ENCODE measurements at regions not wholly inside any gene's neighbourhood (a gene's known extent, or its start where the extent isn't known, plus 50 kb on each side); places are given as distances from the start of the nearest gene placed in this dataset.

DNA sequence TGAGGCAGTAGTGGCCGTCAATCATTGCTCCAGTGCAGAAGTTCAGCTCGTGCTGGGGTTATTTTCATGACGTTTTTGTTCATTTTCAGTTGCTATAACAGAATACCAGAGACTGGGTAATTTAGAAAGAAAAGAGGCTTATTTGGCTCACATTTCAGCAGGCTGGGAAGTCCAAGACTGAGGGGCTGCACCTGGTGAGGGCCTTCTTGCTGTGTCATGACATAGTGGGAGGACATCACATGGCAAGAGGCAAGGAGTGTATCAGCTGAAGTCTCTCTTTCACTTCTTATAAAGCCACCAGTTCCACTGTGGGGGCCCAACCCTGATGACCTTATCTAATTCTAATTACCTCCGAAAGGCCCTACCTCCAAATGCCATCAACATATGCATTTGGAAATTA is 58.0 kb upstream of the DPP10 start:
- no peaks in the 10 kb centered on the region for H3K36me3 Mint-ChIP-seq (ENCODE audit: unreplicated experiment)
- no peak overlapping the region for H3K27ac Mint-ChIP-seq (ENCODE audit: unreplicated experiment)
- no peak for DNase-seq
- H3K9me3 Mint-ChIP-seq (ENCODE audit: unreplicated experiment) = no peaks in the 10 kb centered on the region
- H3K4me1 Mint-ChIP-seq (ENCODE audit: low read depth, unreplicated experiment) = no peaks in the 10 kb centered on the region
- TF ChIP-seq, protein P1, sequence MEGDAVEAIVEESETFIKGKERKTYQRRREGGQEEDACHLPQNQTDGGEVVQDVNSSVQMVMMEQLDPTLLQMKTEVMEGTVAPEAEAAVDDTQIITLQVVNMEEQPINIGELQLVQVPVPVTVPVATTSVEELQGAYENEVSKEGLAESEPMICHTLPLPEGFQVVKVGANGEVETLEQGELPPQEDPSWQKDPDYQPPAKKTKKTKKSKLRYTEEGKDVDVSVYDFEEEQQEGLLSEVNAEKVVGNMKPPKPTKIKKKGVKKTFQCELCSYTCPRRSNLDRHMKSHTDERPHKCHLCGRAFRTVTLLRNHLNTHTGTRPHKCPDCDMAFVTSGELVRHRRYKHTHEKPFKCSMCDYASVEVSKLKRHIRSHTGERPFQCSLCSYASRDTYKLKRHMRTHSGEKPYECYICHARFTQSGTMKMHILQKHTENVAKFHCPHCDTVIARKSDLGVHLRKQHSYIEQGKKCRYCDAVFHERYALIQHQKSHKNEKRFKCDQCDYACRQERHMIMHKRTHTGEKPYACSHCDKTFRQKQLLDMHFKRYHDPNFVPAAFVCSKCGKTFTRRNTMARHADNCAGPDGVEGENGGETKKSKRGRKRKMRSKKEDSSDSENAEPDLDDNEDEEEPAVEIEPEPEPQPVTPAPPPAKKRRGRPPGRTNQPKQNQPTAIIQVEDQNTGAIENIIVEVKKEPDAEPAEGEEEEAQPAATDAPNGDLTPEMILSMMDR (IDR thresholded peaks at IDR 0.05; ENCODE audit: partially characterized antibody, unreplicated experiment) = no peak
- peaks cover 1% of the 10 kb centered on the region for H3K27me3 Mint-ChIP-seq (ENCODE audit: unreplicated experiment)
- no peak overlapping the region for H3K4me3 Mint-ChIP-seq (ENCODE audit: unreplicated experiment)

DNA sequence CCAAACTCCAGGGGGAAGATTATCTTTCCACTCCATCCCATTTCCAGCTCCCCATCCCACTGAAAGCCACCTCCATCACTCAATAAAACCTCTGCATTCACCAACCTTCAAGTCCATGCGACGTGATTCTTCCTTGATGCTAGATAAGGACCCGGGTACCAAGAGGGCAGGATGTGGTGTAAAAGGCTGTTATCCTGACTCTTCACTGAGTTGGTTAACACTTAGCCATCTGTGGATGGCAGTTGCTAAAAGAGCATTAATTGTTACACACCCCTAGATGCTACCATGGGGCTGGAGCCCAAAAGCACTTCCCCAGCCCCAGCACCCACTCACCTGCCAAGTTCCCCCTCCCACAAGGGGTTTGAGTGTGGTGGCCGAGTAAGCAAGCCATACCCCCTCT is 53.4 kb upstream of the DPP10 start:
- no peaks in the 10 kb centered on the region for H3K36me3 Mint-ChIP-seq (ENCODE audit: unreplicated experiment)
- H3K4me3 Mint-ChIP-seq (ENCODE audit: unreplicated experiment) = no peak overlapping the region

More for the DNA sequence above, 53.4 kb upstream of the DPP10 start:
- no peak for DNase-seq
- Mint-ChIP-seq H3K27ac (ENCODE audit: unreplicated experiment) (no peak overlapping the region), H3K27me3 (ENCODE audit: unreplicated experiment) (no peaks in the 10 kb centered on the region), H3K9me3 (ENCODE audit: unreplicated experiment) (no peaks in the 10 kb centered on the region), H3K4me1 (ENCODE audit: low read depth, unreplicated experiment) (no peaks in the 10 kb centered on the region)
- TF ChIP-seq, protein P1 (IDR thresholded peaks at IDR 0.05; ENCODE audit: partially characterized antibody, unreplicated experiment) = no peak

Data from glutamatergic neuron (in vitro differentiated cells).